Hepatocyte (in vitro differentiated cells): ENCODE measurements at regions not wholly inside any gene's neighbourhood (a gene's known extent, or its start where the extent isn't known, plus 50 kb on each side); places are given as distances from the start of the nearest gene placed in this dataset.

Experiments used
- EZH2 ChIP-seq: fragments of 200-600 bp; sonication (generic); IDR thresholded peaks from 2 replicates; pipeline ENCODE4 v1.6.1; 2016; ENCODE audit warnings: antibody characterized with exemption, mild to moderate bottlenecking, borderline replicate concordance
- EZH2phosphoT487 ChIP-seq: fragments of 200-600 bp; sonication (generic); IDR thresholded peaks from one replicate; pipeline ENCODE4 v1.6.1; 2018; ENCODE audit warnings: antibody characterized with exemption, mild to moderate bottlenecking, low read depth, moderate library complexity; ENCODE audit not compliant: unreplicated experiment, severe bottlenecking
- TF ChIP-seq, protein P1 (sequence below): fragments of 200-600 bp; sonication (generic); IDR thresholded peaks from 2 replicates; pipeline ENCODE4 v1.5.1; 2016; ENCODE audit warnings: antibody characterized with exemption, mild to moderate bottlenecking; ENCODE audit not compliant: poor library complexity

DNA sequence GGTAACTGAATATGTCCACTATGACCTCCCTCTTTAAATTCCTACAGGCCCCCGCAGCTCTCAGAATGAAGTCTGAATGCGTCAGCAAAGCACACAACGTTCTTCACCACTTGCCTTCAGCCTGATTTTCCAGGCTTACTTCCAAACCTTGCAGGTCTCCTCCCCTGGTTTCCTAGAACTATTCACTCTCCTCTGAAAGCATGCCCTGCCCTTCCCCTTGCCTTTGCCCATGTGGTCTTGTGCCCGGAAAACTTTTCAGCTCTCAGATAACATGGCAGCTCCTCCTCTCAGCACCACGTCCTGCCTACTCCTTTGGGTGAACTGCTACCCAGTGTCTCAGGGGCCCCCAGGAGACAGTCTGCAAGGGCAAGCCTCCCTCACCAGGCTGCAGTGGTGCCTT lies 268.5 kb upstream of the LDB2 start:
- TF ChIP-seq, protein P1, sequence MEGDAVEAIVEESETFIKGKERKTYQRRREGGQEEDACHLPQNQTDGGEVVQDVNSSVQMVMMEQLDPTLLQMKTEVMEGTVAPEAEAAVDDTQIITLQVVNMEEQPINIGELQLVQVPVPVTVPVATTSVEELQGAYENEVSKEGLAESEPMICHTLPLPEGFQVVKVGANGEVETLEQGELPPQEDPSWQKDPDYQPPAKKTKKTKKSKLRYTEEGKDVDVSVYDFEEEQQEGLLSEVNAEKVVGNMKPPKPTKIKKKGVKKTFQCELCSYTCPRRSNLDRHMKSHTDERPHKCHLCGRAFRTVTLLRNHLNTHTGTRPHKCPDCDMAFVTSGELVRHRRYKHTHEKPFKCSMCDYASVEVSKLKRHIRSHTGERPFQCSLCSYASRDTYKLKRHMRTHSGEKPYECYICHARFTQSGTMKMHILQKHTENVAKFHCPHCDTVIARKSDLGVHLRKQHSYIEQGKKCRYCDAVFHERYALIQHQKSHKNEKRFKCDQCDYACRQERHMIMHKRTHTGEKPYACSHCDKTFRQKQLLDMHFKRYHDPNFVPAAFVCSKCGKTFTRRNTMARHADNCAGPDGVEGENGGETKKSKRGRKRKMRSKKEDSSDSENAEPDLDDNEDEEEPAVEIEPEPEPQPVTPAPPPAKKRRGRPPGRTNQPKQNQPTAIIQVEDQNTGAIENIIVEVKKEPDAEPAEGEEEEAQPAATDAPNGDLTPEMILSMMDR: no peak
- no peak for TF ChIP-seq EZH2phosphoT487
- no peak for TF ChIP-seq EZH2
